H9 (cell line): ENCODE measurements at regions not wholly inside any gene's neighbourhood (a gene's known extent, or its start where the extent isn't known, plus 50 kb on each side); places are given as distances from the start of the nearest gene placed in this dataset.

Experiments
- DNase-seq: peaks from one replicate; pipeline ENCODE4 v3.0.0-alpha.2; 2017
- H2AFZ ChIP-seq: one replicate; pipeline ENCODE4 v1.6.1; 2013; ENCODE audit warnings: mild to moderate bottlenecking, low read length, control low read depth, moderate library complexity
- H2AK5ac ChIP-seq: 2 replicates; pipeline ENCODE4 v1.6.1; 2013; ENCODE audit warnings: low read length, control low read depth, mixed read lengths; ENCODE audit not compliant: insufficient read length
- H2BK120ac ChIP-seq: one replicate; pipeline ENCODE4 v1.6.1; 2013; ENCODE audit warnings: low read depth, mild to moderate bottlenecking, low read length, control low read depth, inconsistent platforms; ENCODE audit not compliant: poor library complexity, severe bottlenecking
- H2BK12ac ChIP-seq: 2 replicates; pipeline ENCODE4 v1.6.1; 2013; ENCODE audit warnings: low read length, control low read depth, mixed read lengths, low read depth; ENCODE audit not compliant: insufficient read length
- H2BK15ac ChIP-seq: 2 replicates; pipeline ENCODE4 v1.6.1; 2013; ENCODE audit warnings: low read depth, low read length, control low read depth
- H2BK20ac ChIP-seq: one replicate; pipeline ENCODE4 v1.6.1; 2013; ENCODE audit warnings: low read depth, mild to moderate bottlenecking, low read length, control low read depth, inconsistent platforms; ENCODE audit not compliant: poor library complexity, severe bottlenecking
- H2BK5ac ChIP-seq: 2 replicates; pipeline ENCODE4 v1.6.1; 2013; ENCODE audit warnings: low read length, control low read depth, mixed read lengths; ENCODE audit not compliant: insufficient read length
- H3K14ac ChIP-seq: 2 replicates; pipeline ENCODE4 v1.6.1; 2013; ENCODE audit warnings: low read length, control low read depth; ENCODE audit not compliant: insufficient read depth
- H3K18ac ChIP-seq: 2 replicates; pipeline ENCODE4 v1.6.1; 2013; ENCODE audit warnings: low read depth, mild to moderate bottlenecking, mixed read lengths, low read length, control low read depth; ENCODE audit not compliant: insufficient read length
- H3K23ac ChIP-seq: 2 replicates; pipeline ENCODE4 v1.6.1; 2013; ENCODE audit warnings: low read length, control low read depth, mixed read lengths, low read depth; ENCODE audit not compliant: insufficient read length
- H3K23me2 ChIP-seq: 2 replicates; pipeline ENCODE4 v1.6.1; 2013; ENCODE audit warnings: low read depth, mild to moderate bottlenecking, mixed read lengths, low read length, control low read depth; ENCODE audit not compliant: insufficient read length, poor library complexity, severe bottlenecking
- H3K27ac ChIP-seq: 2 replicates; pipeline ENCODE4 v1.5.1; 2013; ENCODE audit warnings: low read length, control low read depth, mixed read lengths, low read depth; ENCODE audit not compliant: insufficient read length
- H3K27me3 ChIP-seq: 2 replicates; pipeline ENCODE4 v1.6.1; 2013; ENCODE audit warnings: low read length, control low read depth, inconsistent platforms; ENCODE audit not compliant: insufficient read depth
- H3K4ac ChIP-seq: 2 replicates; pipeline ENCODE4 v1.6.1; 2013; ENCODE audit warnings: low read depth, mild to moderate bottlenecking, control low read depth, inconsistent platforms, low read length, moderate library complexity
- H3K4me1 ChIP-seq: 2 replicates; pipeline ENCODE4 v1.6.1; 2013; ENCODE audit warnings: low read length, control low read depth, inconsistent platforms; ENCODE audit not compliant: insufficient read depth
- H3K4me2 ChIP-seq: 2 replicates; pipeline ENCODE4 v1.6.1; 2013; ENCODE audit warnings: low read length, control low read depth, mixed read lengths; ENCODE audit not compliant: insufficient read length, insufficient read depth
- H3K56ac ChIP-seq: 2 replicates; pipeline ENCODE4 v1.6.1; 2013; ENCODE audit warnings: low read depth, mild to moderate bottlenecking, mixed read lengths, low read length, control low read depth; ENCODE audit not compliant: insufficient read length
- H3K79me1 ChIP-seq: 2 replicates; pipeline ENCODE4 v1.6.1; 2013; ENCODE audit warnings: low read depth, mild to moderate bottlenecking, moderate library complexity, low read length, control low read depth, inconsistent platforms; ENCODE audit not compliant: insufficient read depth, poor library complexity, severe bottlenecking
- H3K79me2 ChIP-seq: 2 replicates; pipeline ENCODE4 v1.6.1; 2013; ENCODE audit warnings: low read length, control low read depth, inconsistent platforms; ENCODE audit not compliant: insufficient read depth
- H3K9ac ChIP-seq: 2 replicates; pipeline ENCODE4 v1.6.1; 2013; ENCODE audit warnings: low read length, control low read depth, mixed read lengths; ENCODE audit not compliant: insufficient read length; ENCODE audit errors: extremely low read depth
- H3K9me3 ChIP-seq: one replicate; pipeline ENCODE4 v1.6.1; 2013; ENCODE audit warnings: low read depth, low read length, inconsistent platforms; ENCODE audit not compliant: control insufficient read depth
- H3T11ph ChIP-seq: one replicate; pipeline ENCODE4 v1.6.1; 2013; ENCODE audit warnings: mild to moderate bottlenecking, low read length, control low read depth, inconsistent platforms
- H4K20me1 ChIP-seq: one replicate; pipeline ENCODE4 v1.6.1; 2013; ENCODE audit not compliant: control insufficient read depth, insufficient read length, insufficient read depth
- H4K5ac ChIP-seq: 2 replicates; pipeline ENCODE4 v1.6.1; 2013; ENCODE audit warnings: low read depth, mild to moderate bottlenecking, mixed read lengths, low read length, control low read depth; ENCODE audit not compliant: insufficient read length
- H4K8ac ChIP-seq: replicated peaks from 2 replicates; pipeline ENCODE4 v1.6.1; 2013; ENCODE audit warnings: low read length, control low read depth, mixed read lengths, low read depth; ENCODE audit not compliant: insufficient read length
- H4K91ac ChIP-seq: 2 replicates; pipeline ENCODE4 v1.6.1; 2013; ENCODE audit warnings: low read depth, mild to moderate bottlenecking, moderate library complexity, mixed read lengths, low read length, control low read depth; ENCODE audit not compliant: insufficient read length
- H3K27ac Mint-ChIP-seq, 3 experiments: 2 replicates in 2 of 3; 3 replicates in 1 of 3; pipeline ENCODE4 v1.8.0; 2020 to 2021; ENCODE audit warnings: mixed read lengths in 3 of 3, mild to moderate bottlenecking in 1 of 3, moderate library complexity in 1 of 3
- H3K27me3 Mint-ChIP-seq: 2 replicates; pipeline ENCODE4 v1.8.0; 2021; ENCODE audit warnings: low read depth, mild to moderate bottlenecking, moderate library complexity, mixed read lengths
- H3K36me3 Mint-ChIP-seq, 3 experiments: 2 replicates in 2 of 3; 3 replicates in 1 of 3; pipeline ENCODE4 v1.8.0; 2020 to 2021; ENCODE audit warnings: low read depth in 3 of 3, mixed read lengths in 3 of 3; ENCODE audit not compliant: insufficient read depth in 1 of 3
- H3K4me1 Mint-ChIP-seq, 2 experiments: 2 replicates each; pipeline ENCODE4 v1.8.0; 2020; ENCODE audit warnings: mixed read lengths in 2 of 2
- H3K4me3 Mint-ChIP-seq, 2 experiments: 2 replicates in 1 of 2; 3 replicates in 1 of 2; pipeline ENCODE4 v1.8.0; 2020 to 2021; ENCODE audit warnings: mild to moderate bottlenecking in 2 of 2, mixed read lengths in 2 of 2, moderate library complexity in 1 of 2
- H3K9me3 Mint-ChIP-seq, 2 experiments: 2 replicates in 1 of 2; 3 replicates in 1 of 2; pipeline ENCODE4 v1.8.0; 2020; ENCODE audit warnings: mild to moderate bottlenecking in 2 of 2, mixed read lengths in 2 of 2, moderate library complexity in 1 of 2
- WGBS: extraction: QIAGEN DNeasy Blood & Tissue Kit; methylation state at CpG from one replicate; pipeline ENCODE4 v1.1.7; 2013; ENCODE audit warnings: missing lambda C conversion rate, low lambda C conversion rate, mixed read lengths; ENCODE audit not compliant: insufficient read length; ENCODE audit errors: extremely low coverage; 5-methylcytosine and 5-hydroxymethylcytosine counted together
- TF ChIP-seq, protein P1 (sequence below): fragments of 200-600 bp; sonication (generic); conservative IDR thresholded peaks from 3 replicates; pipeline ENCODE4 v1.8.0; 2021; ENCODE audit warnings: antibody characterized with exemption, mild to moderate bottlenecking

DNA sequence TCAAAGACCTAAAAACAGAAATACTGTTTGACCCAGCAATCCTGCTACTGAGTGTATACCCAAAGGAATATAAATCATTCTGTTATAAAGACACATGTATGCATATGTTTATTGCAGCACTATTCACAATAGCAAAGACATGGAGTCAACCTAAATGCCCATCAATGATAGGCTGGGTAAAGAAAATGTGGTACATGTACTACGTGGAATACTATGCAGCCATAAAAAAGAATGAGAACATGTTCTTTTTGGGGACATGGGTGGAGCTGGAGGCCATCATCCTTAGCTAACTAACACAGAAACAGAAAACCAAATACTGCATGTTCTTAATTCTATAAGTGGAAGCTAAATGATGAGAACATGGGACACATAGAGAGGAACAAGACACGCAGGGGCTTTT lies 155.2 kb upstream of the KCNJ16 start:
- Histone ChIP-seq H2BK12ac (no peak overlapping the region), H2AK5ac (no peak overlapping the region), H4K8ac (no peak overlapping the region), H3K79me1 (no peaks in the 10 kb centered on the region), H4K91ac (no peak overlapping the region), H3T11ph (no peak overlapping the region), H2BK5ac (no peak overlapping the region), H3K27ac (no peak overlapping the region), H2AFZ (no peak overlapping the region), H3K4me1 (no peaks in the 10 kb centered on the region), H3K23ac (no peak overlapping the region), H3K9ac (no peak overlapping the region), H3K14ac (no peak overlapping the region), H3K79me2 (no peaks in the 10 kb centered on the region), H2BK120ac (no peak overlapping the region), H3K4me2 (no peak overlapping the region), H4K20me1 (no peaks in the 10 kb centered on the region), H3K56ac (no peak overlapping the region), H3K9me3 (no peaks in the 10 kb centered on the region), H4K5ac (no peak overlapping the region), H3K18ac (no peak overlapping the region), H2BK20ac (no peak overlapping the region), H3K4ac (no peak overlapping the region), H3K27me3 (no peaks in the 10 kb centered on the region), H3K23me2 (no peaks in the 10 kb centered on the region), H2BK15ac (no peak overlapping the region)
- TF ChIP-seq, protein P1, sequence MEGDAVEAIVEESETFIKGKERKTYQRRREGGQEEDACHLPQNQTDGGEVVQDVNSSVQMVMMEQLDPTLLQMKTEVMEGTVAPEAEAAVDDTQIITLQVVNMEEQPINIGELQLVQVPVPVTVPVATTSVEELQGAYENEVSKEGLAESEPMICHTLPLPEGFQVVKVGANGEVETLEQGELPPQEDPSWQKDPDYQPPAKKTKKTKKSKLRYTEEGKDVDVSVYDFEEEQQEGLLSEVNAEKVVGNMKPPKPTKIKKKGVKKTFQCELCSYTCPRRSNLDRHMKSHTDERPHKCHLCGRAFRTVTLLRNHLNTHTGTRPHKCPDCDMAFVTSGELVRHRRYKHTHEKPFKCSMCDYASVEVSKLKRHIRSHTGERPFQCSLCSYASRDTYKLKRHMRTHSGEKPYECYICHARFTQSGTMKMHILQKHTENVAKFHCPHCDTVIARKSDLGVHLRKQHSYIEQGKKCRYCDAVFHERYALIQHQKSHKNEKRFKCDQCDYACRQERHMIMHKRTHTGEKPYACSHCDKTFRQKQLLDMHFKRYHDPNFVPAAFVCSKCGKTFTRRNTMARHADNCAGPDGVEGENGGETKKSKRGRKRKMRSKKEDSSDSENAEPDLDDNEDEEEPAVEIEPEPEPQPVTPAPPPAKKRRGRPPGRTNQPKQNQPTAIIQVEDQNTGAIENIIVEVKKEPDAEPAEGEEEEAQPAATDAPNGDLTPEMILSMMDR: no peak
- H3K27ac Mint-ChIP-seq: no peak overlapping the region
- H3K9me3 Mint-ChIP-seq: peaks cover 2 to 7% of the 10 kb centered on the region in 2 experiments; a peak in 3 of 5 replicates
- peaks cover 3 to 5% of the 10 kb centered on the region in 2 experiments; a peak in 3 of 4 replicates for H3K4me1 Mint-ChIP-seq
- DNase-seq: no peak
- H3K36me3 Mint-ChIP-seq: no peaks in the 10 kb centered on the region
- no CpG with 5 or more reads among the region's 2 CpGs for WGBS
- H3K4me3 Mint-ChIP-seq: no peak overlapping the region
- H3K27me3 Mint-ChIP-seq: no peaks in the 10 kb centered on the region
